MM.1S (cell line): ENCODE measurements at regions not wholly inside any gene's neighbourhood (a gene's known extent, or its start where the extent isn't known, plus 50 kb on each side); places are given as distances from the start of the nearest gene placed in this dataset.

Experiments
- EZH2 ChIP-seq: fragments of 300-600 bp; sonication (generic); optimal IDR thresholded peaks from 2 replicates; pipeline ENCODE3; 2017; ENCODE audit warnings: low read depth, mild to moderate bottlenecking, antibody characterized with exemption, low read length, mixed read lengths
- TF ChIP-seq, protein P1 (sequence below): fragments of 300-600 bp; sonication (generic); IDR thresholded peaks from 2 replicates; pipeline ENCODE4 v1.5.1; 2016; ENCODE audit warnings: antibody characterized with exemption, low read length, mixed read lengths

- TF ChIP-seq, protein P1, sequence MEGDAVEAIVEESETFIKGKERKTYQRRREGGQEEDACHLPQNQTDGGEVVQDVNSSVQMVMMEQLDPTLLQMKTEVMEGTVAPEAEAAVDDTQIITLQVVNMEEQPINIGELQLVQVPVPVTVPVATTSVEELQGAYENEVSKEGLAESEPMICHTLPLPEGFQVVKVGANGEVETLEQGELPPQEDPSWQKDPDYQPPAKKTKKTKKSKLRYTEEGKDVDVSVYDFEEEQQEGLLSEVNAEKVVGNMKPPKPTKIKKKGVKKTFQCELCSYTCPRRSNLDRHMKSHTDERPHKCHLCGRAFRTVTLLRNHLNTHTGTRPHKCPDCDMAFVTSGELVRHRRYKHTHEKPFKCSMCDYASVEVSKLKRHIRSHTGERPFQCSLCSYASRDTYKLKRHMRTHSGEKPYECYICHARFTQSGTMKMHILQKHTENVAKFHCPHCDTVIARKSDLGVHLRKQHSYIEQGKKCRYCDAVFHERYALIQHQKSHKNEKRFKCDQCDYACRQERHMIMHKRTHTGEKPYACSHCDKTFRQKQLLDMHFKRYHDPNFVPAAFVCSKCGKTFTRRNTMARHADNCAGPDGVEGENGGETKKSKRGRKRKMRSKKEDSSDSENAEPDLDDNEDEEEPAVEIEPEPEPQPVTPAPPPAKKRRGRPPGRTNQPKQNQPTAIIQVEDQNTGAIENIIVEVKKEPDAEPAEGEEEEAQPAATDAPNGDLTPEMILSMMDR, result no peak
- no peak for TF ChIP-seq EZH2
These were observed 363.8 kb upstream of the TRIB2 start for GRCh38 chr2:12352889-12353288.
